ENCODE measurements at regions not wholly inside any gene's neighbourhood (a gene's known extent, or its start where the extent isn't known, plus 50 kb on each side); places are given as distances from the start of the nearest gene placed in this dataset.

- DNase-seq (ENCODE audit: insufficient read length, low spot score): no peak
- FAIRE-seq: no peak
- TF ChIP-seq, protein P1, sequence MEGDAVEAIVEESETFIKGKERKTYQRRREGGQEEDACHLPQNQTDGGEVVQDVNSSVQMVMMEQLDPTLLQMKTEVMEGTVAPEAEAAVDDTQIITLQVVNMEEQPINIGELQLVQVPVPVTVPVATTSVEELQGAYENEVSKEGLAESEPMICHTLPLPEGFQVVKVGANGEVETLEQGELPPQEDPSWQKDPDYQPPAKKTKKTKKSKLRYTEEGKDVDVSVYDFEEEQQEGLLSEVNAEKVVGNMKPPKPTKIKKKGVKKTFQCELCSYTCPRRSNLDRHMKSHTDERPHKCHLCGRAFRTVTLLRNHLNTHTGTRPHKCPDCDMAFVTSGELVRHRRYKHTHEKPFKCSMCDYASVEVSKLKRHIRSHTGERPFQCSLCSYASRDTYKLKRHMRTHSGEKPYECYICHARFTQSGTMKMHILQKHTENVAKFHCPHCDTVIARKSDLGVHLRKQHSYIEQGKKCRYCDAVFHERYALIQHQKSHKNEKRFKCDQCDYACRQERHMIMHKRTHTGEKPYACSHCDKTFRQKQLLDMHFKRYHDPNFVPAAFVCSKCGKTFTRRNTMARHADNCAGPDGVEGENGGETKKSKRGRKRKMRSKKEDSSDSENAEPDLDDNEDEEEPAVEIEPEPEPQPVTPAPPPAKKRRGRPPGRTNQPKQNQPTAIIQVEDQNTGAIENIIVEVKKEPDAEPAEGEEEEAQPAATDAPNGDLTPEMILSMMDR (IDR thresholded peaks at IDR 0.05; ENCODE audit: insufficient read depth, missing control alignments): no peak
Measured at GRCh38 chr3:76933245-76933644, 106.7 kb upstream of the ROBO2 start.

DNA sequence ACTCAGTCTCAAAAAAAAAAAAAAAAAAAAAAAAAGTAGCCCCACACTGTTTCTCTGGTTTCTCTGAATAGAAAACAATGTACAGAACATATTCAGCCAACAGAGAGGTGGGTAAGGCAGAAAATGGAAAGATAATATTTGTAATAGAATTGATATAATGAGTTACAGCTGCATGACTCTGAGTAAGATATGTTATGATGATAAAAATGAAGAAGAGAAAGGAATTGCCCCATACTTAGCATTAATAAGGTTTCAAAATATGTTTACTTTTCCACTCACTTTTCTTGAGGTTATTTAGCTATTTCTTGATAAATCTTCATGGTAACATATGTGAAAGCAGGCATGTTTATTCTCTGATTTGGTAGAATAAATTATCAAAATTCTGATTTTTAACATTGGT, 100.9 kb upstream of the ROBO2 start:
- FAIRE-seq (no peak), DNase-seq (ENCODE audit: insufficient read length, low spot score) (no peak)
- TF ChIP-seq, protein P1 (IDR thresholded peaks at IDR 0.05; ENCODE audit: insufficient read depth, missing control alignments): no peak

- no peak for DNase-seq (ENCODE audit: insufficient read length, low spot score)
- no peak for FAIRE-seq
- TF ChIP-seq, protein P1 (IDR thresholded peaks at IDR 0.05; ENCODE audit: insufficient read depth, missing control alignments): no peak
Measured at GRCh38 chr3:76940181-76940770, 99.6 kb upstream of the ROBO2 start.

DNA sequence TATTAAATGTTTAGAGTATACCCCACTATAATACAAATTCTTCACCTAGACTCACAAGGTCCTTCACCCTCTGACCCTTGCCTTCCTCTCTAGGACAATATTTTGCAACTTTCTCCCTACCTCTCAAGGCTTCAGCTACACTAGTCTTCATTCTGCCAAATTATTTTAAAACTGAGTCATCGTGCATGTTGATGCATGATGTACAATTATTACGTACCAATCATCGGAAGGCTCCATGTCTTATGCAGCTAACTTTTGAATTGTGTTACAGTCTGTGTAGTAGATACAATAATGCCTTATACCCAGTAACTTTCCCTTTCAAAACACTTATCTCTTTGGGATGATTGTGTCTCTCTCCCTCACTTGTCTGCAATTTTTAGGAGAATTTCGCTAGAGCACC, 98.5 kb upstream of the ROBO2 start:
- DNase-seq (ENCODE audit: insufficient read length, low spot score) (no peak), FAIRE-seq (no peak)
- TF ChIP-seq, protein P1 (IDR thresholded peaks at IDR 0.05; ENCODE audit: insufficient read depth, missing control alignments): no peak

DNA sequence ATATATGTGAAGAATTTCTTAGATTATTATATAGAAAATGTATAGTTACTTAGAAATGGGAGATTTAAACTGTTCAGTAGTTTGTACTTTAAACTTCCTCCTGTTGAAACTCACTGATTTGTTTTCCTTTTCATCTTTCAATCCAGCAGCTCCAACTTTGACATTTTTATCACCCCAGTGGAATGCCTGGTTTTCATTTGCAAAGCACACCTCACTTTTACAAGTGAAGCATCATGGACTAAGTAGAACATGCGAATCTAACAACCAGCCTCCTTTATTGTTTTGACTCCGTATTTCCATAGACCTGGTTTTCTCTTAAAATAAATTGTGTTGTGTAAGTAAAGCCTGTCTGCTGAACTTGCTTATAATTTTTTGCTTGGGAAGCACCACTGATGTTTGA, 97.8 kb upstream of the ROBO2 start:
- FAIRE-seq (no peak), DNase-seq (ENCODE audit: insufficient read length, low spot score) (no peak)
- TF ChIP-seq, protein P1 (IDR thresholded peaks at IDR 0.05; ENCODE audit: insufficient read depth, missing control alignments): no peak

- DNase-seq (ENCODE audit: insufficient read length, low spot score) (no peak), FAIRE-seq (no peak)
- TF ChIP-seq, protein P1 (IDR thresholded peaks at IDR 0.05; ENCODE audit: insufficient read depth, missing control alignments): no peak
Measured at GRCh38 chr3:76943058-76943457, 96.8 kb upstream of the ROBO2 start.

DNA sequence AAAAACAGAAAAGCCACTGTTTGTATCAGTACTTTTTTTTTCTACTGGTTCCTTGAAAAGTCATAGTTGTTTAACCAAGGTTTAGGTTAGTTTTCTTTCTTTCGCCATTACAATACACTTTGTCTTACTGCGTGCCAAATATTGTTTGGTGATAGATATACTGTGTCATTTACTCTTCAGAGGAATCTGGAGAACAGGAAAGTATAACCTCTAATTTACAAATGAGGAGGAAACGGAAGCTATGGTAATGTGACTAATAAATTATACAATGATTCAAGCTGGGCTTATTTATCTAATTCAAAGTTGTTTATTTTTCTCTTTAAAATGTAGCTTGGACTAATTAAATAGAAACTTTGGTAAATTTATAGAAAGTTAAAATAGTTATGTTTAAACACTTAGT, 96.2 kb upstream of the ROBO2 start:
- FAIRE-seq (no peak), DNase-seq (ENCODE audit: insufficient read length, low spot score) (no peak)
- TF ChIP-seq, protein P1 (IDR thresholded peaks at IDR 0.05; ENCODE audit: insufficient read depth, missing control alignments): no peak

Measured in D721Med (cell line).